Heart right ventricle (tissue), 16 donors: ENCODE measurements at regions not wholly inside any gene's neighbourhood (a gene's known extent, or its start where the extent isn't known, plus 50 kb on each side); places are given as distances from the start of the nearest gene placed in this dataset.

ENCODE experiments used
- ATAC-seq, 8 donors: fragments of 200-7000 bp; cut with Tn5 transposase; one replicate each; pipeline ENCODE4 v1.9.1; 2020; ENCODE audit warnings: mild to moderate bottlenecking in 8 of 8, moderate library complexity in 8 of 8, moderate number of reproducible peaks in 1 of 8
- DNase-seq, 2 donors: peaks; one replicate each; pipeline ENCODE4 v3.0.0-alpha.2; 2020
- H3K27ac ChIP-seq, 10 donors: fragments of 200-600 bp; sonication (generic) in 2 of 10; one replicate each; pipeline versions ENCODE4 v1.5.0 to v1.8.0; 2020 to 2022; ENCODE audit warnings: mild to moderate bottlenecking in 3 of 10
- H3K27me3 ChIP-seq, 7 donors: fragments of 200-600 bp; one replicate each; pipeline ENCODE4 v1.8.0; 2021 to 2022; ENCODE audit warnings: mild to moderate bottlenecking in 2 of 7
- H3K36me3 ChIP-seq, 9 donors: fragments of 200-600 bp; sonication (generic) in 1 of 9; one replicate each; pipeline versions ENCODE4 v1.5.0 to v1.8.0; 2020 to 2022; ENCODE audit warnings: mild to moderate bottlenecking in 2 of 9
- H3K4me1 ChIP-seq, 9 donors: fragments of 200-600 bp; sonication (generic) in 1 of 9; one replicate each; pipeline versions ENCODE4 v1.5.0 to v1.8.0; 2020 to 2022; ENCODE audit warnings: mild to moderate bottlenecking in 4 of 9
- H3K4me3 ChIP-seq, 10 donors: fragments of 200-600 bp; sonication (generic) in 2 of 10; one replicate each; pipeline versions ENCODE4 v1.5.0 to v1.8.0; 2020 to 2022; ENCODE audit warnings: mild to moderate bottlenecking in 7 of 10, moderate library complexity in 2 of 10
- H3K9me3 ChIP-seq, 11 donors: fragments of 200-600 bp in 10 of 11; sonication (generic) in 2 of 11; one replicate each; pipeline versions ENCODE4 v1.5.0 to v1.8.0; 2013 to 2022; ENCODE audit warnings: mild to moderate bottlenecking in 2 of 11, control low read depth in 1 of 11, moderate library complexity in 1 of 11
- WGBS, 2 donors: extraction: QIAGEN DNeasy Blood & Tissue Kit; methylation state at CpG; one replicate each; pipeline ENCODE4 v1.1.7; 2013; ENCODE audit warnings: inconsistent platforms in 1 of 2; 5-methylcytosine and 5-hydroxymethylcytosine counted together
- intact Hi-C, 10 donors: fragments of 100-400 bp; cut with DNase I; formaldehyde crosslinking; loops; one replicate each; pipeline versions ENCODE4 v1.11.1 to v1.14.2; 2022
- TF ChIP-seq, protein P1 (sequence below), 9 donors: fragments of 200-600 bp; sonication (generic) in 2 of 9; IDR thresholded peaks; one replicate each; pipeline versions ENCODE4 v1.5.0 to v1.8.0; 2021 to 2022; ENCODE audit warnings: antibody characterized with exemption in 9 of 9, mild to moderate bottlenecking in 5 of 9, moderate library complexity in 1 of 9
- donor health status: Arrhythmogenic right ventricular cardiomyopathy.
- donor health status: ischemic (EF 13 %, LVEDD 7.1; RV severe dilation, severe dysfunction).
- donor health status: healthy with polysubstance abuse.
- donor health status: DM: no; HTN: yes; CAD: no.
- donor health status: DM: no; HTN: no; CAD: no.
- donor health status: ischemic (EF 25% LVEDD 6.9; RV normal size, moderate dysfunction).
- donor health status: ischemic (EF 25% LVEDD 5.7; RV mildly dilated, moderate dysfunction).
- donor health status: healthy.
- donor health status: DM: yes; HTN: yes; CAD: no.
- donor health status: Ischemic cardiomyopathy.
- donor health status: ischemic (EF 35%, LVEDD 5.7; RV mildly dilated, moderate dysfunction).
- donor health status: nonischemic (EF 11% LVEDD 7.7; RV severe dilation, severe dysfunction).
- donor health status: DM: yes; HTN: yes; CAD: no.
- donor health status: PGD.
- donor health status: ischemic (EF 29% LVEDD 5.4; RV normal size, mild dysfunction).
- donor health status: nonischemic (EF 23%, LVEDD 6.1; RV moderate dilation, normal function).

- no peak overlapping the region for H3K27ac ChIP-seq
- 85 to 89% methylated on average over 4 of the region's 4 CpGs for WGBS, 2 donors
These were observed 308.6 kb upstream of the NPVF start for GRCh38 chr7:25536851-25537250.

DNA sequence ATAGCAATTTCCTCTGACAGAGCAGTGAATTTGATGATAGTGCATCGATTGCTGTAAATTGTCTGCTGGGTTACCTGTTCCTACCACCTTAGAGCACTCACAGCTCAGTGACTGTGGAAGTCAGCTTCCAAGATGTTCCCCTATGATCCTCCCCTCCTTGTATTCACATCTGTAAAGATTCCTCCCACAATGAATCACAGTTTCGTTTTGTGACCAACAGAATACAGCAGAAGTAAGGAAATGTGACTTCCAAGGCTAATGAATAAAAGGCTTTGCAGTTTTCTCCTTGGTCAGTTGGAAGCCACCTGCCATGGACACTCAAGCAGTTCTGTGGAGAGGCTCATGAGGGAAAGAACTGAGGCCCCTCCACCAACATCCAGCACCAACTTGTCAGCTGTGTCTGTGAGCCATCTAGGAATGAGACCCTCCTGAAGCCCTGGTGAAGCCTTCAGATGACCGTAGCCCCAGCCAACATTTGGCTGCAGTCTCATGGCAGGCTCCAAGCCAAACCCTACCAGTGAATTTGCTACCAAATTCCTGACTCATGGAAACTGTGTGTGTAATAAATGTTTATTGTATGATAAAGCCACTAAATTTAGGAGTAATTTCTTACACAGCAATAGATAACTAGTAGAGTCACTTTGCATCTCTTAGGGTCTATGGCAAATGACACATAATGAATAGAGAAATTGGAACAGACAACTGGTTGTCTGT, 309.5 kb upstream of the NPVF start:
- no peaks in the 10 kb centered on the region for H3K27me3 ChIP-seq
- TF ChIP-seq, protein P1, sequence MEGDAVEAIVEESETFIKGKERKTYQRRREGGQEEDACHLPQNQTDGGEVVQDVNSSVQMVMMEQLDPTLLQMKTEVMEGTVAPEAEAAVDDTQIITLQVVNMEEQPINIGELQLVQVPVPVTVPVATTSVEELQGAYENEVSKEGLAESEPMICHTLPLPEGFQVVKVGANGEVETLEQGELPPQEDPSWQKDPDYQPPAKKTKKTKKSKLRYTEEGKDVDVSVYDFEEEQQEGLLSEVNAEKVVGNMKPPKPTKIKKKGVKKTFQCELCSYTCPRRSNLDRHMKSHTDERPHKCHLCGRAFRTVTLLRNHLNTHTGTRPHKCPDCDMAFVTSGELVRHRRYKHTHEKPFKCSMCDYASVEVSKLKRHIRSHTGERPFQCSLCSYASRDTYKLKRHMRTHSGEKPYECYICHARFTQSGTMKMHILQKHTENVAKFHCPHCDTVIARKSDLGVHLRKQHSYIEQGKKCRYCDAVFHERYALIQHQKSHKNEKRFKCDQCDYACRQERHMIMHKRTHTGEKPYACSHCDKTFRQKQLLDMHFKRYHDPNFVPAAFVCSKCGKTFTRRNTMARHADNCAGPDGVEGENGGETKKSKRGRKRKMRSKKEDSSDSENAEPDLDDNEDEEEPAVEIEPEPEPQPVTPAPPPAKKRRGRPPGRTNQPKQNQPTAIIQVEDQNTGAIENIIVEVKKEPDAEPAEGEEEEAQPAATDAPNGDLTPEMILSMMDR (IDR thresholded peaks at IDR 0.05) = no peak
- no peaks in the 10 kb centered on the region for H3K9me3 ChIP-seq
- peak in 1 of 8 donors; percentile 25 for ATAC-seq
- DNase-seq = no peak
- WGBS, 2 donors = 71 to 90% methylated on average over 3 of the region's 3 CpGs
- no peak overlapping the region for H3K27ac ChIP-seq
- no peaks in the 10 kb centered on the region for H3K36me3 ChIP-seq
- no peak overlapping the region for H3K4me3 ChIP-seq
- H3K4me1 ChIP-seq = no peaks in the 10 kb centered on the region
- intact Hi-C loops = no loop called here

More at GRCh38 chr7:25536851-25537250, 308.6 kb upstream of the NPVF start:
- TF ChIP-seq, protein P1 (IDR thresholded peaks at IDR 0.05) = no peak
- DNase-seq (no peak), ATAC-seq (no peak)
- no peak overlapping the region for H3K4me3 ChIP-seq
- no peaks in the 10 kb centered on the region for H3K36me3 ChIP-seq
- no peaks in the 10 kb centered on the region for H3K27me3 ChIP-seq
- intact Hi-C loops = no loop called here
- no peaks in the 10 kb centered on the region for H3K4me1 ChIP-seq
- no peaks in the 10 kb centered on the region for H3K9me3 ChIP-seq

GRCh38 chr7:25541094-25541821, 313.0 kb upstream of the NPVF start:
- TF ChIP-seq, protein P1 (IDR thresholded peaks at IDR 0.05) = no peak
- Histone ChIP-seq H3K27ac (no peak overlapping the region), H3K9me3 (no peaks in the 10 kb centered on the region), H3K27me3 (peaks cover 0 to 6% (median 0%) of the 10 kb centered on the region in 7 donors), H3K36me3 (no peaks in the 10 kb centered on the region), H3K4me1 (no peaks in the 10 kb centered on the region), H3K4me3 (no peak overlapping the region)
- 80 to 87% methylated on average over 6 of the region's 6 CpGs for WGBS, 2 donors
- intact Hi-C loops = no loop called here
- DNase-seq (no peak), ATAC-seq (no peak)

DNA sequence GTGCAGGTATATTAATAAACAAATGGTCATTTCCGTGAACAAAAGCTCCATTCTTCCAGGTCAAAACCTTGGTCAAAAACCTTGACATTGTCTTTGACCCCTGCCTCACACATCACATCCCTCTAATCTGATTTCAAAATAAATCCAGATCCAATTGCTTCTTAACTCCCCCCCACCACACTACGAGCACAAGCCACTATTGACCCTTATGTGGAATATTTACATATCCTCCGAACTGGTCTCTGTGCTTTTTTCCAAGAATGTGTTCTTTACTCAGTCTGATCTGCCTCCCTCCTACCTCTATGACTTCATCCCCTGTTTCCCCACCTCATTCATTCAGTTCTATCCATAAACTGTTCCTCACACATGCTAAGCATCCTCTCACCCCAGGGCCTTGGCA, 313.6 kb upstream of the NPVF start:
- intact Hi-C loops = no loop called here
- Histone ChIP-seq H3K36me3 (no peaks in the 10 kb centered on the region), H3K27me3 (peaks cover 0 to 6% (median 0%) of the 10 kb centered on the region in 7 donors), H3K4me1 (no peaks in the 10 kb centered on the region), H3K9me3 (no peaks in the 10 kb centered on the region), H3K27ac (no peak overlapping the region), H3K4me3 (no peak overlapping the region)
- no peak for DNase-seq
- no peak for ATAC-seq
- 80 to 84% methylated on average over 3 of the region's 3 CpGs for WGBS, 2 donors
- TF ChIP-seq, protein P1 (IDR thresholded peaks at IDR 0.05) = no peak
